ENCODE measurements at regions not wholly inside any gene's neighbourhood (a gene's known extent, or its start where the extent isn't known, plus 50 kb on each side); places are given as distances from the start of the nearest gene placed in this dataset.

DNA sequence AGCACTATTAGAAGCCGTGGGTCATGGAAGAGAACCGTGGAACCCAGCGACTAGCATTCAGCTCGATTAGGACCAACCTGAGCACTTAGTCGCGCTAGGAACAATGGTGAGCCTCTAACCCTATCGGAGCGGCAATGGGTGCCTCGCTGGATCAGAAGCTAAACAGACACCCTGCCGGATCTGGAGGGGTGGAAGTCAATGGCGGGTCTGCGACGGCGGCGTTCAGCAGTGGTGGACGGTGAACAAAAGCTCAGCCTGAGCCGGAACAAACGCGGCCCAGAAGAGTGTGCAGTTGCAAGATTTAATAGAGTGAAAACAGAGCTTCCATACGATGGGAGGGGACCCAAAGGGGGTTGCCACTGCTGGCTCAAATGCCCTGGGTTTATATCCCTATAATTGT, 391.8 kb upstream of the DDI1 start:
- TF ChIP-seq, protein P1, sequence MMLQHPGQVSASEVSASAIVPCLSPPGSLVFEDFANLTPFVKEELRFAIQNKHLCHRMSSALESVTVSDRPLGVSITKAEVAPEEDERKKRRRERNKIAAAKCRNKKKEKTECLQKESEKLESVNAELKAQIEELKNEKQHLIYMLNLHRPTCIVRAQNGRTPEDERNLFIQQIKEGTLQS (CRISPR knock-in tag; conservative IDR thresholded peaks at IDR 0.05): no peak
- TF ChIP-seq CREB1 (CRISPR knock-in tag; IDR thresholded peaks at IDR 0.05) (no peak), MLX (CRISPR knock-in tag; IDR thresholded peaks at IDR 0.05) (no peak), ZNF423 (CRISPR knock-in tag; IDR thresholded peaks at IDR 0.05) (no peak), TCF7 (CRISPR knock-in tag; IDR thresholded peaks at IDR 0.05; ENCODE audit: low read depth) (no peak), ELF4 (CRISPR knock-in tag; IDR thresholded peaks at IDR 0.05; ENCODE audit: low read depth) (no peak), E2F1 (CRISPR knock-in tag; IDR thresholded peaks at IDR 0.05) (no peak)
- TF ChIP-seq, protein P2, sequence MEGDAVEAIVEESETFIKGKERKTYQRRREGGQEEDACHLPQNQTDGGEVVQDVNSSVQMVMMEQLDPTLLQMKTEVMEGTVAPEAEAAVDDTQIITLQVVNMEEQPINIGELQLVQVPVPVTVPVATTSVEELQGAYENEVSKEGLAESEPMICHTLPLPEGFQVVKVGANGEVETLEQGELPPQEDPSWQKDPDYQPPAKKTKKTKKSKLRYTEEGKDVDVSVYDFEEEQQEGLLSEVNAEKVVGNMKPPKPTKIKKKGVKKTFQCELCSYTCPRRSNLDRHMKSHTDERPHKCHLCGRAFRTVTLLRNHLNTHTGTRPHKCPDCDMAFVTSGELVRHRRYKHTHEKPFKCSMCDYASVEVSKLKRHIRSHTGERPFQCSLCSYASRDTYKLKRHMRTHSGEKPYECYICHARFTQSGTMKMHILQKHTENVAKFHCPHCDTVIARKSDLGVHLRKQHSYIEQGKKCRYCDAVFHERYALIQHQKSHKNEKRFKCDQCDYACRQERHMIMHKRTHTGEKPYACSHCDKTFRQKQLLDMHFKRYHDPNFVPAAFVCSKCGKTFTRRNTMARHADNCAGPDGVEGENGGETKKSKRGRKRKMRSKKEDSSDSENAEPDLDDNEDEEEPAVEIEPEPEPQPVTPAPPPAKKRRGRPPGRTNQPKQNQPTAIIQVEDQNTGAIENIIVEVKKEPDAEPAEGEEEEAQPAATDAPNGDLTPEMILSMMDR (IDR thresholded peaks at IDR 0.05): no peak
